H1 (cell line): ENCODE measurements at regions not wholly inside any gene's neighbourhood (a gene's known extent, or its start where the extent isn't known, plus 50 kb on each side); places are given as distances from the start of the nearest gene placed in this dataset.

Source experiments
- ATF3 ChIP-seq: IDR thresholded peaks from 2 replicates; pipeline ENCODE4 v1.6.1; 2011; ENCODE audit warnings: low read depth, mild to moderate bottlenecking, low read length; ENCODE audit not compliant: insufficient read depth
- CBX8 ChIP-seq: fragments of 300-800, 300-1000 bp; sonication (generic); IDR thresholded peaks from 2 replicates; pipeline ENCODE4 v1.7.1; 2016; ENCODE audit warnings: low read depth, low read length, borderline replicate concordance
- CHD7 ChIP-seq: fragments of 300-600 bp; sonication (generic); IDR thresholded peaks from 2 replicates; pipeline ENCODE4 v1.7.1; 2012; ENCODE audit warnings: low read length, moderate library complexity, mild to moderate bottlenecking, inconsistent platforms; ENCODE audit not compliant: insufficient replicate concordance
- CTCF ChIP-seq, 3 experiments: IDR thresholded peaks; 1 replicate in 2 of 3; 2 replicates in 1 of 3; pipeline versions ENCODE4 v1.5.1 to v1.6.1; 2011; ENCODE audit warnings: low read length in 3 of 3, mild to moderate bottlenecking in 3 of 3, inconsistent platforms in 2 of 3, low read depth in 1 of 3, moderate library complexity in 1 of 3; ENCODE audit not compliant: insufficient read depth in 1 of 3; ENCODE audit errors: control extremely low read depth in 1 of 3
- E2F6 ChIP-seq: IDR thresholded peaks from 2 replicates; pipeline ENCODE4 v1.6.1; 2012; ENCODE audit warnings: inconsistent platforms
- GTF2F1 ChIP-seq: IDR thresholded peaks from 2 replicates; pipeline ENCODE4 v1.6.1; 2012; ENCODE audit warnings: low read depth, low read length, improper control_type of control experiment, borderline replicate concordance
- JUND ChIP-seq: IDR thresholded peaks from 2 replicates; pipeline ENCODE4 v1.6.1; 2011; ENCODE audit warnings: mild to moderate bottlenecking, improper control_type of control experiment, low read length
- MAX ChIP-seq: IDR thresholded peaks from 2 replicates; pipeline ENCODE4 v1.6.1; 2012; ENCODE audit warnings: inconsistent platforms
- POLR2A ChIP-seq, 2 experiments: IDR thresholded peaks; 1 replicate in 1 of 2; 2 replicates in 1 of 2; pipeline ENCODE4 v1.6.1; 2011; ENCODE audit warnings: low read depth in 2 of 2, low read length in 2 of 2, mild to moderate bottlenecking in 2 of 2; ENCODE audit errors: control extremely low read depth in 1 of 2
- POLR2AphosphoS5 ChIP-seq: IDR thresholded peaks from 2 replicates; pipeline ENCODE4 v1.6.1; 2011; ENCODE audit warnings: low read depth, low read length
- TEAD4 ChIP-seq: IDR thresholded peaks from 2 replicates; pipeline ENCODE4 v1.6.1; 2012; ENCODE audit warnings: low read depth, low read length, inconsistent platforms, mixed read lengths

- no peak for TF ChIP-seq TEAD4
- no peak for TF ChIP-seq POLR2AphosphoS5
- no peak for TF ChIP-seq CBX8
- no peak for TF ChIP-seq POLR2A (IDR thresholded peaks at IDR 0.05; ENCODE audit: control extremely low read depth in 1 of 2, low read depth in 2 of 2, low read length in 2 of 2)
- no peak for TF ChIP-seq CTCF (IDR thresholded peaks at IDR 0.05; ENCODE audit: control extremely low read depth in 1 of 3, insufficient read depth in 1 of 3, low read depth in 1 of 3, low read length in 3 of 3)
- TF ChIP-seq E2F6: no peak
- no peak for TF ChIP-seq MAX
- TF ChIP-seq JUND: no peak
- no peak for TF ChIP-seq ATF3
- TF ChIP-seq CHD7: no peak
- TF ChIP-seq GTF2F1: no peak
Observed at GRCh38 chr13:99093997-99094396, 106.7 kb upstream of the UBAC2 start.
